GM12878 (cell line): ENCODE measurements at regions not wholly inside any gene's neighbourhood (a gene's known extent, or its start where the extent isn't known, plus 50 kb on each side); places are given as distances from the start of the nearest gene placed in this dataset.

ENCODE experiments used
- ATAC-seq: fragments of 200-7000 bp; cut with Tn5 transposase; 3 replicates; pipeline ENCODE4 v1.9.1; 2020; ENCODE audit warnings: mild to moderate bottlenecking, moderate library complexity
- BruUV-seq: library from RNA; stranded (reverse); fragments of 400-500 nt; replicated peaks from 2 replicates; lab custom pipeline; 2021; lab: Mats Ljungman, UMichigan
- CTCF ChIA-PET: fragments of 300-600 bp; sonication (Branson Sonifier 250); formaldehyde crosslinking; extraction: SDS; loops from one replicate; lab custom pipeline; 2021; ENCODE audit warnings: inconsistent platforms; lab: Yijun Ruan, JAX
- POLR2A ChIA-PET: fragments of 350-600 bp; formaldehyde crosslinking; extraction: SDS; loops from one replicate; lab custom pipeline; 2021; ENCODE audit warnings: inconsistent platforms; lab: Charles Lee
- RAD21 ChIA-PET: fragments of 300-600 bp; sonication (Branson Sonifier 250); formaldehyde crosslinking; loops from one replicate; lab custom pipeline; 2023; ENCODE audit warnings: antibody characterized with exemption; ENCODE audit not compliant: unreplicated experiment; lab: Charles Lee
- SMC1A ChIA-PET: fragments of 300-600 bp; sonication (Branson Sonifier 250); formaldehyde crosslinking; loops from one replicate; lab custom pipeline; 2023; ENCODE audit not compliant: unreplicated experiment, uncharacterized antibody; lab: Charles Lee
- DNase-seq: peaks from one replicate; pipeline ENCODE4 v3.0.0-alpha.2; 2011; ENCODE audit warnings: low read depth, low spot score
- FAIRE-seq: peaks from 3 replicates; lab custom pipeline; 2011; peaks lifted over from hg19 to GRCh38; lab: Jason Lieb, UNC
- H2AFZ ChIP-seq: 2 replicates; pipeline ENCODE4 v1.6.0; 2011; ENCODE audit warnings: low read depth, low read length, control low read depth; ENCODE audit not compliant: control insufficient read depth
- H3K27ac ChIP-seq: 2 replicates; pipeline ENCODE4 v1.5.1; 2011; ENCODE audit warnings: control low read depth; ENCODE audit not compliant: control insufficient read depth, insufficient read depth
- H3K27me3 ChIP-seq, 2 experiments: replicated peaks in 1 of 2; 2 replicates each; pipeline versions ENCODE4 v1.6.0 to v1.6.1; 2011; ENCODE audit warnings: low read length in 1 of 2; ENCODE audit not compliant: control insufficient read depth in 2 of 2, insufficient read depth in 2 of 2
- H3K36me3 ChIP-seq, 2 experiments: 2 replicates each; pipeline ENCODE4 v1.5.1; 2011; ENCODE audit warnings: low read length in 1 of 2; ENCODE audit not compliant: control insufficient read depth in 2 of 2, insufficient read depth in 2 of 2
- H3K4me1 ChIP-seq: 2 replicates; pipeline ENCODE4 v1.6.1; 2011; ENCODE audit warnings: mild to moderate bottlenecking, low read length, moderate library complexity, mixed read lengths; ENCODE audit not compliant: control insufficient read depth, insufficient read depth
- H3K4me2 ChIP-seq: 2 replicates; pipeline ENCODE4 v1.6.0; 2011; ENCODE audit warnings: control low read depth; ENCODE audit not compliant: control insufficient read depth, insufficient read depth
- H3K4me3 ChIP-seq: fragments of 200-600 bp; sonication (generic); 2 replicates; pipeline ENCODE4 v1.5.1; 2016
- H3K79me2 ChIP-seq: 2 replicates; pipeline ENCODE4 v1.6.0; 2011; ENCODE audit warnings: low read length; ENCODE audit not compliant: control insufficient read depth, insufficient read depth
- H3K9ac ChIP-seq: 2 replicates; pipeline ENCODE4 v1.8.0; 2011; ENCODE audit warnings: low read length, control low read depth, mixed read lengths; ENCODE audit not compliant: control insufficient read depth, insufficient read depth
- H3K9me3 ChIP-seq: replicated peaks from 3 replicates; pipeline ENCODE4 v1.5.1; 2011; ENCODE audit warnings: mild to moderate bottlenecking, low read length; ENCODE audit not compliant: control insufficient read depth, insufficient read depth
- H4K20me1 ChIP-seq: 2 replicates; pipeline ENCODE4 v1.6.0; 2011; ENCODE audit not compliant: control insufficient read depth, insufficient read depth
- CBFB ChIP-seq: IDR thresholded peaks from 2 replicates; pipeline ENCODE4 v1.6.1; 2016; ENCODE audit warnings: antibody characterized with exemption, low read depth
- JUND ChIP-seq: IDR thresholded peaks from 2 replicates; pipeline ENCODE4 v1.6.1; 2012; ENCODE audit warnings: low read depth, mild to moderate bottlenecking, low read length, improper control_type of control experiment, moderate library complexity
- MYB ChIP-seq: fragments of 150-350 bp; IDR thresholded peaks from 2 replicates; pipeline ENCODE4 v1.6.1; 2014; ENCODE audit warnings: mild to moderate bottlenecking, low read depth, low read length, borderline replicate concordance
- RUNX3 ChIP-seq: IDR thresholded peaks from 2 replicates; pipeline ENCODE4 v1.6.1; 2012; ENCODE audit warnings: low read length, inconsistent platforms
- WGBS: methylation state at CpG from one replicate; pipeline ENCODE4 v1.1.6; 2016; ENCODE audit warnings: low lambda C conversion rate; ENCODE audit not compliant: insufficient replicate concordance, insufficient coverage; ENCODE audit errors: missing lambda C conversion rate; 5-methylcytosine and 5-hydroxymethylcytosine counted together
- in situ Hi-C: fragments of 300-500 bp; cut with MboI; formaldehyde crosslinking; loops from 9 replicates; pipeline ENCODE4 v1.14.3; 2018; ENCODE audit warnings: mixed read lengths
- intact Hi-C: fragments of 100-400 bp; cut with micrococcal nuclease; formaldehyde crosslinking; loops from one replicate; pipeline ENCODE4 v1.14.2; 2022; ENCODE audit not compliant: unreplicated experiment
- TF ChIP-seq, protein P1 (sequence below): fragments of 150-350 bp; IDR thresholded peaks from 2 replicates; pipeline ENCODE4 v1.6.1; 2016; ENCODE audit warnings: low read depth, low read length

DNA sequence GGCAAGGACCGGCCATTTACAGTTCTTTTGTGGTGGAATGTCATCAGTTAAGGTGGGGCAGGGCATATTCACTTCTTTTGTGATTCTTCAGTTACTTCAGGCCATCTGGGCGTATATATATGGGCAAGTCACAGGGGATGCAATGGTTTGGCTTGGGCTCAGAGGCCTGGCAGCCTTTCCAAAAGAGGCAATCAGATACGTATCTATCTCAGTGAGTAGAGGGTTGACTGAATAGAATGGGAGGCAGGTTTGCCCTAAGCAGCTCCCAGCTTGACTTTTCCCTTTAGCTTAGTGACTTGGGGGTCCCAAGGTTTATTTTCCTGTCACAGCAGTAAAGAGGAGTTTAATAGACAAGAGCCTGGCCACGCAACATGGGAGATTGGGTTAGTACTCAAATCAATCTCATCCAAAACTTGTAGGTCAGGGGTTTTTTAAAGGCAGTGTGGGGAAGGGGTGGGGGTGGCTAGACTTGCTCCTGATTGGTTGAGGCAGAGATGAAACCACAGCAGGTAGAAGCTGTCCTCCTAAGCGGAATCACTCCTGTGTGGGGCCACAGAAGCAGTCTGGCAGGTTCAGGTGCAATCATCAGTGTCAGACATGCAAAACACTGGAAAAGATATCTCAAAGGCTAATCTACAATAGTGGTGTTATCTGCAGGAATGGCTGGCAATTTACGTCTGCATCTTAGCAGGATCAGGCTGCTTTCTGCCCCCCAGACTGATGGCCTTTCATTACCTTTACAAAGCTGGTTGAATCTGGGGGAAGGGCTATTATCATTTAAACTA, 112.9 kb downstream of the TLR5 start:
- DNase-seq = no peak
- CTCF ChIA-PET = interaction anchor here (0.7 kb wide), 1 partner anchor 12 kb away, joined by 3 read pairs; no protein-coding TSS in a partner anchor
- Histone ChIP-seq H3K4me2 (no peak overlapping the region), H2AFZ (no peak overlapping the region), H3K27me3 (no peaks in the 10 kb centered on the region; a peak in 1 of 4 replicates), H3K9me3 (no peaks in the 10 kb centered on the region), H3K4me1 (no peaks in the 10 kb centered on the region), H3K79me2 (no peaks in the 10 kb centered on the region), H3K36me3 (no peaks in the 10 kb centered on the region), H3K9ac (no peak overlapping the region), H3K27ac (no peak overlapping the region), H3K4me3 (no peak overlapping the region), H4K20me1 (no peaks in the 10 kb centered on the region)
- in situ Hi-C loops (no loop called here), intact Hi-C loops (no loop called here)
- SMC1A ChIA-PET = no interaction called here
- BruUV-seq = no TSS peak
- FAIRE-seq = no peak
- WGBS = 4% methylated on average over 5 of the region's 6 CpGs
- no peak for TF ChIP-seq RUNX3
- RAD21 ChIA-PET = no interaction called here
- POLR2A ChIA-PET = no interaction called here
- ATAC-seq = no peak

DNA sequence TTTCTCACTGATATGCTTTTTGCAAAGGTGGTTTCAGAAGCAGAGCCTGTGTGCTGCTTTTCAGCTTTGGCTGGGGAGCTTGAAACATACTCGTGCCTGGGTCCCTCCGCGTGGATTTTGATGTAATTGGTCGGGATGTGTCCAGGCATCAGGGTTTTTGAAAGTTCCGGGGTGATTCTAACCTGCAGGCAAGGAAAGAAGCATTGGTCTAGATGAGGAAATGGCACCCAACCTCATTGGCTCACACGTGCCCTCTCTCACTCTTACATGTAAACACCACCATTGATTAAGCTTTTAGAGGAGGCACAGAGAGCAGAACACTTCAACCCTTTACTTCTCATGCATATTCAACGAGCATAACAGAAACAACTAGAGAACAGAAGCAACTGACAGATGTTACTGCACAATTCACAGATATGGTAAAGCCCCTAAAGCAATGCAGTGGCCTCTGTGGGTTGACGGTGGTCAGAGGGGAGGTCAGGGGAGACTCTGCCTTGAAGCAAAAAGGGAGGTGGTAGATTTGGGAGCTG, 112.1 kb downstream of the TLR5 start:
- TF ChIP-seq, protein P1, sequence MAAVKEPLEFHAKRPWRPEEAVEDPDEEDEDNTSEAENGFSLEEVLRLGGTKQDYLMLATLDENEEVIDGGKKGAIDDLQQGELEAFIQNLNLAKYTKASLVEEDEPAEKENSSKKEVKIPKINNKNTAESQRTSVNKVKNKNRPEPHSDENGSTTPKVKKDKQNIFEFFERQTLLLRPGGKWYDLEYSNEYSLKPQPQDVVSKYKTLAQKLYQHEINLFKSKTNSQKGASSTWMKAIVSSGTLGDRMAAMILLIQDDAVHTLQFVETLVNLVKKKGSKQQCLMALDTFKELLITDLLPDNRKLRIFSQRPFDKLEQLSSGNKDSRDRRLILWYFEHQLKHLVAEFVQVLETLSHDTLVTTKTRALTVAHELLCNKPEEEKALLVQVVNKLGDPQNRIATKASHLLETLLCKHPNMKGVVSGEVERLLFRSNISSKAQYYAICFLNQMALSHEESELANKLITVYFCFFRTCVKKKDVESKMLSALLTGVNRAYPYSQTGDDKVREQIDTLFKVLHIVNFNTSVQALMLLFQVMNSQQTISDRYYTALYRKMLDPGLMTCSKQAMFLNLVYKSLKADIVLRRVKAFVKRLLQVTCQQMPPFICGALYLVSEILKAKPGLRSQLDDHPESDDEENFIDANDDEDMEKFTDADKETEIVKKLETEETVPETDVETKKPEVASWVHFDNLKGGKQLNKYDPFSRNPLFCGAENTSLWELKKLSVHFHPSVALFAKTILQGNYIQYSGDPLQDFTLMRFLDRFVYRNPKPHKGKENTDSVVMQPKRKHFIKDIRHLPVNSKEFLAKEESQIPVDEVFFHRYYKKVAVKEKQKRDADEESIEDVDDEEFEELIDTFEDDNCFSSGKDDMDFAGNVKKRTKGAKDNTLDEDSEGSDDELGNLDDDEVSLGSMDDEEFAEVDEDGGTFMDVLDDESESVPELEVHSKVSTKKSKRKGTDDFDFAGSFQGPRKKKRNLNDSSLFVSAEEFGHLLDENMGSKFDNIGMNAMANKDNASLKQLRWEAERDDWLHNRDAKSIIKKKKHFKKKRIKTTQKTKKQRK = no peak
- TF ChIP-seq MYB = no peak
- TF ChIP-seq JUND = no peak
- TF ChIP-seq CBFB = no peak
- Histone ChIP-seq H3K79me2 (no peaks in the 10 kb centered on the region), H4K20me1 (no peaks in the 10 kb centered on the region), H3K36me3 (no peaks in the 10 kb centered on the region), H3K4me3 (no peak overlapping the region), H3K27me3 (no peaks in the 10 kb centered on the region; a peak in 1 of 4 replicates), H3K9ac (no peak overlapping the region), H3K4me1 (no peaks in the 10 kb centered on the region), H3K27ac (no peak overlapping the region), H2AFZ (no peak overlapping the region), H3K9me3 (no peaks in the 10 kb centered on the region), H3K4me2 (no peak overlapping the region)
- no peak for ATAC-seq
- DNase-seq = no peak
- CTCF ChIA-PET = interaction anchor here (0.7 kb wide), 1 partner anchor 13 kb away, joined by 3 read pairs; no protein-coding TSS in a partner anchor
- no peak for FAIRE-seq
- SMC1A ChIA-PET = no interaction called here
- 47% methylated on average over 8 of the region's 8 CpGs for WGBS
- no TSS peak for BruUV-seq
- intact Hi-C loops (no loop called here), in situ Hi-C loops (no loop called here)
- RAD21 ChIA-PET = no interaction called here
- POLR2A ChIA-PET = no interaction called here
